PC-3 (cell line): ENCODE measurements at regions not wholly inside any gene's neighbourhood (a gene's known extent, or its start where the extent isn't known, plus 50 kb on each side); places are given as distances from the start of the nearest gene placed in this dataset.

Experiments
- ATAC-seq: fragments of 200-7000 bp; cut with Tn5 transposase; 2 replicates; pipeline ENCODE4 v1.9.1; 2020; ENCODE audit warnings: mild to moderate bottlenecking, moderate library complexity
- BruUV-seq: library from RNA; stranded (reverse); fragments of 400-500 nt; replicated peaks from 2 replicates; lab custom pipeline; 2021; lab: Mats Ljungman, UMichigan
- CTCF ChIA-PET: fragments of 300-600 bp; sonication (Branson Sonifier 250); formaldehyde crosslinking; loops from one replicate; lab custom pipeline; 2022; ENCODE audit warnings: antibody characterized with exemption; lab: Charles Lee
- POLR2A ChIA-PET: fragments of 300-600 bp; sonication (Branson Sonifier 250); formaldehyde crosslinking; loops from one replicate; lab custom pipeline; 2022; ENCODE audit warnings: antibody characterized with exemption; ENCODE audit not compliant: unreplicated experiment; lab: Charles Lee
- DNase-seq: peaks from one replicate; pipeline ENCODE4 v3.0.0-alpha.2; 2015
- H2AFZ ChIP-seq: fragments of 300-600 bp; sonication (generic); 2 replicates; pipeline ENCODE4 v1.6.0; 2016; ENCODE audit warnings: antibody characterized with exemption, low read length
- H3F3A ChIP-seq: fragments of 300-600 bp; sonication (generic); one replicate; pipeline ENCODE4 v1.6.0; 2017; ENCODE audit warnings: antibody characterized with exemption, low read length, control low read depth, mild to moderate bottlenecking; ENCODE audit not compliant: unreplicated experiment
- H3K27ac ChIP-seq: fragments of 300-600 bp; sonication (generic); 2 replicates; pipeline ENCODE4 v1.5.1; 2016; ENCODE audit warnings: mild to moderate bottlenecking, low read length
- H3K27me3 ChIP-seq: fragments of 300-600 bp; sonication (generic); 2 replicates; pipeline ENCODE4 v1.6.1; 2016; ENCODE audit warnings: low read length, mixed read lengths
- H3K36me3 ChIP-seq: fragments of 300-600 bp; sonication (generic); 2 replicates; pipeline ENCODE4 v1.6.1; 2016; ENCODE audit warnings: low read depth, mixed run types, low read length, mixed read lengths
- H3K4me1 ChIP-seq: fragments of 300-600 bp; sonication (generic); 2 replicates; pipeline ENCODE4 v1.5.1; 2016; ENCODE audit warnings: low read length; ENCODE audit not compliant: insufficient read depth
- H3K4me2 ChIP-seq: fragments of 300-600 bp; sonication (generic); 2 replicates; pipeline ENCODE4 v1.6.0; 2016; ENCODE audit warnings: low read length
- H3K4me3 ChIP-seq: fragments of 300-600 bp; sonication (generic); 2 replicates; pipeline ENCODE4 v1.5.1; 2016; ENCODE audit warnings: mild to moderate bottlenecking, low read length, mixed read lengths
- H3K79me2 ChIP-seq: fragments of 300-600 bp; sonication (generic); 2 replicates; pipeline ENCODE4 v1.6.1; 2017; ENCODE audit warnings: low read length, mixed read lengths
- H3K9ac ChIP-seq: fragments of 300-600 bp; sonication (generic); 2 replicates; pipeline ENCODE4 v1.6.0; 2016; ENCODE audit warnings: mild to moderate bottlenecking, low read length
- H3K9me2 ChIP-seq: fragments of 300-600 bp; sonication (generic); replicated peaks from 2 replicates; pipeline ENCODE4 v1.6.1; 2016; ENCODE audit warnings: mixed run types, low read length, mixed read lengths
- H3K9me3 ChIP-seq: fragments of 300-600 bp; sonication (generic); 2 replicates; pipeline ENCODE4 v1.6.1; 2016; ENCODE audit warnings: low read length, mixed read lengths
- H4K20me1 ChIP-seq: fragments of 300-600 bp; sonication (generic); 2 replicates; pipeline ENCODE4 v1.6.1; 2016; ENCODE audit warnings: low read length, mixed read lengths
- CTCF ChIP-seq: fragments of 300-600 bp; sonication (generic); conservative IDR thresholded peaks from 2 replicates; pipeline ENCODE4 v1.5.1; 2017; ENCODE audit warnings: antibody characterized with exemption, low read depth, mild to moderate bottlenecking, low read length
- EZH2 ChIP-seq: fragments of 300-600 bp; sonication (generic); IDR thresholded peaks from one replicate; pipeline ENCODE4 v1.6.1; 2017; ENCODE audit warnings: antibody characterized with exemption, mild to moderate bottlenecking, low read length; ENCODE audit not compliant: unreplicated experiment
- EZH2phosphoT487 ChIP-seq: fragments of 300-600 bp; sonication (generic); IDR thresholded peaks from 2 replicates; pipeline ENCODE4 v1.6.1; 2018; ENCODE audit warnings: mild to moderate bottlenecking, antibody characterized with exemption, low read length, borderline replicate concordance
- intact Hi-C: fragments of 100-400 bp; cut with micrococcal nuclease; formaldehyde crosslinking; loops from 2 replicates; pipeline ENCODE4 v1.9.0; 2023

- ATAC-seq = no peak
- no peak overlapping the region for H3K9ac ChIP-seq
- CTCF ChIA-PET = no interaction called here
- H3K36me3 ChIP-seq = no peaks in the 10 kb centered on the region
- no peaks in the 10 kb centered on the region for H3K79me2 ChIP-seq
- H3K4me3 ChIP-seq = no peak overlapping the region
- H3K27me3 ChIP-seq = no peaks in the 10 kb centered on the region
- no peak overlapping the region for H2AFZ ChIP-seq
- 0 out of 2 replicates have a peak, but pooled peaks cover 5% of the 10 kb centered on the region for H3K9me3 ChIP-seq
- POLR2A ChIA-PET = no interaction called here
- H3K4me2 ChIP-seq = no peak overlapping the region
- H3F3A ChIP-seq = no peaks in the 10 kb centered on the region
- intact Hi-C loops = no loop called here
- TF ChIP-seq EZH2 (no peak), EZH2phosphoT487 (no peak), CTCF (no peak)
- H3K27ac ChIP-seq = no peak overlapping the region
- no peaks in the 10 kb centered on the region for H3K9me2 ChIP-seq
- no peak for DNase-seq
- no peaks in the 10 kb centered on the region for H4K20me1 ChIP-seq
- H3K4me1 ChIP-seq = no peaks in the 10 kb centered on the region
- BruUV-seq = no TSS peak
These were observed 132.8 kb upstream of the NCAM1 start for GRCh38 chr11:112828421-112828820.

- TF ChIP-seq CTCF (no peak), EZH2phosphoT487 (no peak), EZH2 (no peak)
- H3K27ac ChIP-seq = no peak overlapping the region
- H3K27me3 ChIP-seq = no peaks in the 10 kb centered on the region
- H3K4me2 ChIP-seq = no peak overlapping the region
- H3K9me3 ChIP-seq = 0 out of 2 replicates have a peak, but pooled peaks cover 5% of the 10 kb centered on the region
- no TSS peak for BruUV-seq
- no peaks in the 10 kb centered on the region for H3K36me3 ChIP-seq
- no peak overlapping the region for H3K4me3 ChIP-seq
- no peaks in the 10 kb centered on the region for H3K9me2 ChIP-seq
- H3K4me1 ChIP-seq = no peaks in the 10 kb centered on the region
- DNase-seq (no peak), ATAC-seq (no peak)
- H2AFZ ChIP-seq = no peak overlapping the region
- ChIA-PET CTCF (no interaction called here), POLR2A (no interaction called here)
- no peaks in the 10 kb centered on the region for H4K20me1 ChIP-seq
- H3K79me2 ChIP-seq = no peaks in the 10 kb centered on the region
- intact Hi-C loops = no loop called here
- no peak overlapping the region for H3K9ac ChIP-seq
- H3F3A ChIP-seq = no peaks in the 10 kb centered on the region
These were observed 131.1 kb upstream of the NCAM1 start for GRCh38 chr11:112829971-112830654.

- Histone ChIP-seq H3K9me3 (0 out of 2 replicates have a peak, but pooled peaks cover 5% of the 10 kb centered on the region), H3K9ac (no peak overlapping the region), H3K27ac (no peak overlapping the region), H4K20me1 (no peaks in the 10 kb centered on the region), H3K36me3 (no peaks in the 10 kb centered on the region), H3K79me2 (no peaks in the 10 kb centered on the region), H2AFZ (no peak overlapping the region), H3K4me2 (no peak overlapping the region), H3K27me3 (no peaks in the 10 kb centered on the region), H3K9me2 (no peaks in the 10 kb centered on the region), H3F3A (no peaks in the 10 kb centered on the region), H3K4me1 (no peaks in the 10 kb centered on the region), H3K4me3 (no peak overlapping the region)
- POLR2A ChIA-PET = no interaction called here
- DNase-seq (no peak), ATAC-seq (no peak)
- no TSS peak for BruUV-seq
- CTCF ChIA-PET = no interaction called here
- TF ChIP-seq EZH2phosphoT487 (no peak), CTCF (no peak), EZH2 (no peak)
- intact Hi-C loops = no loop called here
These were observed 130.2 kb upstream of the NCAM1 start for GRCh38 chr11:112831041-112831440.
